AG09319 (cell line): ENCODE measurements at regions not wholly inside any gene's neighbourhood (a gene's known extent, or its start where the extent isn't known, plus 50 kb on each side); places are given as distances from the start of the nearest gene placed in this dataset.

ENCODE experiments used
- DNase-seq: peaks from one replicate; pipeline ENCODE4 v3.0.0-alpha.2; 2010; ENCODE audit warnings: low read depth; ENCODE audit errors: extremely low read depth
- CTCF ChIP-seq: IDR thresholded peaks from 2 replicates; pipeline ENCODE4 v1.5.1; 2011; ENCODE audit warnings: low read depth, mild to moderate bottlenecking, inconsistent platforms, low read length, moderate library complexity

- TF ChIP-seq CTCF, result no peak
Observed at GRCh38 chr6:150730801-150731457, 131.2 kb downstream of the PLEKHG1 start.

DNA sequence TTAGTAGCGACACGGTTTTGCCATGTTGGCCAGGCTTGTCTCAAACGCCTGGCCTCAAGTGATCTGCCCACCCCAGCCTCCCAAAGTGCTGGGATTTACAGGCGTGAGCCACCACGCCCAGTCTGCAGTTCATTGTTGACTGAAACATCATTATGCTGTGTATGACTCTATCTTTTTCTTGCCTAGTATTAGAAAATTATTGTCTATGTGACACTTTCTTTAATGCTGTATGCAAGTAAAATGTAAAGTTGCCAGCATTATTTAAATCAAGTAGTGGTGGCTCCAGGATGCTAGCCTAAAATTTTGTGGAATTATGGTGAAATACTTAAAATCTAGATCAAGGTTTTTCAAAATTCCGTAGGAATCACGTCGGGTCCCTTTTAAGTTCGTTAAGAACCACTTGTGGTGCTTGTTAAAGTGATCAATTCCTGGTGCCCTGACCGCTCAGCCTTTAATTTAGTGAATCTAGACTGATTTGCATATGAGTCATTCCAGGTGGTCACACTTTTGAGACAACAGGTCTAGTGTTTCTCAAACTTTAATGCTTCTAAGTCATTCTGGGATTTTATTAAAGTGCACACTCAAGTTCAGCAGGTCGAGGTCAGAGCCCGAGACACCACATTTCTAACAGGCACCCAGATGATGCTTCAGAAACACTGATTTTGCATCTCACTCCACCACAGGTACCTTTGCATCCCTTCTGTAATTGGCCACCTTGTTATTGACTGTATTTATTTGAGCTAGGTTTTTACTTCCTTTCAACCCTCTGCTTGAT is 132.6 kb upstream of the MTHFD1L start:
- no peak for DNase-seq
- no peak for TF ChIP-seq CTCF

More at GRCh38 chr6:150730801-150731457, 131.2 kb downstream of the PLEKHG1 start:
- DNase-seq, result no peak

DNA sequence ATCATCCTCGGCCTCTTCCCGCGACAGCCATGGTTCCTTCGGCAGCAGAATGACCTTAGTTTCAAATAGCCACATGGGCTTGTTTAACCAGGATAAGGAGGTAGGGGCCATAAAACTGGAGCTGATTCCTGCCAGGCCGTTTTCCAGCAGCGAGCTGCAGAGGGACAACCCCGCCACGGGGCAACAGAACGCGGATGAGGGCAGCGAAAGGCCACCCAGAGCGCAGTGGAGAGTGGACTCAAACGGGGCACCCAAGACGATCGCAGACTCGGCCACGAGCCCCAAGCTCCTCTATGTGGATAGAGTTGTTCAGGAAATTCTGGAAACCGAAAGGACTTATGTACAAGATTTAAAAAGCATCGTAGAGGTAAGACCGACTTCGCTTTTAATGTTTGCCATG is 131.8 kb upstream of the MTHFD1L start:
- TF ChIP-seq CTCF, result no peak
- no peak for DNase-seq

DNA sequence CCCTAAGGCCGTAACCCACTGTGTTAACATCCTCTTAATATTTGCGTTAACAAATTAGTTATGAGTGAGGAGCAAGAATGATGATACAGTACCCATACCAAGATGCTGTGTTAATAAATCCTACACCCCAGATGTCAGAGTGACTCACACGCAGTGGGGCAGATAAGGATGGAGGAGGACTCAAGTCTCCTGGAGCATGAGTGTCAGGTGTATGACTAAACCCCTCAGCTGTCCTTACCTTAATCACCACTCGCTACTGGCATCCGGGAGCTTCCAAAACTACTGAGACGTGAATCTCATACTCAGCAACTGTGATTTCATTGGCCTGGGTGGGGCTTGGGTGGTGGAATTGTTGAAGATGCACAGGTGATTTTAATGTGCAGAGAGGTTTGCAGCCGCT is 131.3 kb upstream of the MTHFD1L start:
- no peak for DNase-seq
- no peak for TF ChIP-seq CTCF

DNA sequence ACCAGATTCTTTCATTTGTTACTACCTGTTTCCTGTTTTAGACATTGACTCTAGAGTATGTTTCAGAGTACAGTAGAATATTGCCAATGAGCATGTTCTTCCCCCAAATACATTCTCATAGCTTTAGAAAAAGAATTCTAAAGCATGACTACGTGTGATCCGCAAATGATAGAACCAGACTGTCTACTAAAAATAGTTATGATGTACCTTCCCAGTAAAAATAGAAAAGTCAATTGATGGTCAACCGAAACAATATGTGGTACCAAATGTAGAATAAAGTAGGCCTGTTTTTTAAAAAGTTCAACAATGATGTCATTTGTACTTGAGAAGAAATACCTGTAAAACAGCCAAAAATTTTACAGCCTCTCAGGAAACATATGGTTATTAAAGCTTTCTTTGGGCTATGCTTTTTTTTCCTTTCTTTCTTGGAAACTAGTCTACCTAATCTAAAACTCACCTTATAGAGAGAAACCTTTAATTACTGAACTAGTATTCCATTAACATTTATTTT is 130.1 kb upstream of the MTHFD1L start:
- no peak for DNase-seq

GRCh38 chr6:150738092-150738629 is 127.3 kb upstream of the MTHFD1L start:
- no peak for DNase-seq
- TF ChIP-seq CTCF, result no peak

More for the DNA sequence above, 130.1 kb upstream of the MTHFD1L start:
- TF ChIP-seq CTCF, result no peak
